KMS-11 (cell line): ENCODE measurements at regions not wholly inside any gene's neighbourhood (a gene's known extent, or its start where the extent isn't known, plus 50 kb on each side); places are given as distances from the start of the nearest gene placed in this dataset.

Source experiments
- H2AFZ ChIP-seq: fragments of 200-600 bp; sonication (generic); 2 replicates; pipeline ENCODE4 v1.6.1; 2016; ENCODE audit warnings: antibody characterized with exemption, mixed run types, low read depth
- H3K27ac ChIP-seq: fragments of 200-600 bp; sonication (generic); 2 replicates; pipeline ENCODE4 v1.6.1; 2016; ENCODE audit warnings: mild to moderate bottlenecking, mixed run types
- H3K27me3 ChIP-seq: fragments of 200-600 bp; sonication (generic); 2 replicates; pipeline ENCODE4 v1.6.1; 2017; ENCODE audit warnings: mild to moderate bottlenecking, low read depth, mixed run types, moderate library complexity; ENCODE audit not compliant: insufficient read depth
- H3K36me3 ChIP-seq: fragments of 200-600 bp; sonication (generic); 2 replicates; pipeline ENCODE4 v1.6.1; 2017; ENCODE audit warnings: mild to moderate bottlenecking, mixed run types; ENCODE audit not compliant: insufficient read depth
- H3K4me1 ChIP-seq: fragments of 200-600 bp; sonication (generic); 2 replicates; pipeline ENCODE4 v1.6.1; 2016; ENCODE audit warnings: mild to moderate bottlenecking, low read depth, mixed run types; ENCODE audit not compliant: poor library complexity, severe bottlenecking
- H3K4me2 ChIP-seq: fragments of 200-600 bp; sonication (generic); 2 replicates; pipeline ENCODE4 v1.7.0; 2016; ENCODE audit warnings: mild to moderate bottlenecking, mixed run types
- H3K4me3 ChIP-seq: fragments of 200-600 bp; sonication (generic); IDR thresholded peaks from 2 replicates; pipeline ENCODE4 v1.6.1; 2017; ENCODE audit warnings: low read depth, low read length, mixed read lengths; ENCODE audit not compliant: insufficient read depth
- H3K79me2 ChIP-seq: fragments of 200-600 bp; sonication (generic); 2 replicates; pipeline ENCODE4 v1.6.1; 2016; ENCODE audit warnings: low read depth, mixed run types; ENCODE audit not compliant: insufficient read depth
- H3K9ac ChIP-seq: fragments of 200-600 bp; sonication (generic); 2 replicates; pipeline ENCODE4 v1.6.1; 2016; ENCODE audit warnings: mild to moderate bottlenecking, mixed run types
- H4K20me1 ChIP-seq: fragments of 200-600 bp; sonication (generic); 2 replicates; pipeline ENCODE4 v1.6.1; 2016; ENCODE audit warnings: mild to moderate bottlenecking, mixed run types; ENCODE audit not compliant: insufficient read depth
- TF ChIP-seq, protein P1 (sequence below): fragments of 200-600 bp; sonication (generic); conservative IDR thresholded peaks from 2 replicates; pipeline ENCODE4 v1.6.1; 2017; ENCODE audit warnings: low read depth, mild to moderate bottlenecking, antibody characterized with exemption, low read length, moderate library complexity, mixed read lengths

DNA sequence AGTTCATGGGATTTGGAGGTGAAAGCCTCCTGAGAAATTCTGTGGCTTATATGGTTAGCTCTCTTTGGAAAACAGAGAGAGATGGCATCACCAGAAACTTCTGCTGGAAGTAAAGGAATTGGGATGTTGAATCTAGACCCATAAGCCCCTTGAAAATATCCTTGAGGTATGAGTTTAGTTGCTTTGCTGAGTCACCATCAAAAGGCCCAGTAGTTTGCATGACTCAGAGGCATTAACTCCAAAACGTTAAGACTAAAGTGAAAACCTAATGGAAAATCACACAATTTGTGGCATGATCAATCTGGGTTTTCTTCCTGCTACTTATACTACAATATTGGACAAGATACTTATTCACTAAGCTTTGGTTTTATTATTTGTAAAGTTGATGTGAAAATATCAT, 349.2 kb upstream of the SALL1 start:
- Histone ChIP-seq H4K20me1 (no peaks in the 10 kb centered on the region), H3K4me1 (no peaks in the 10 kb centered on the region), H3K79me2 (no peaks in the 10 kb centered on the region), H3K4me2 (no peak overlapping the region), H3K4me3 (no peak overlapping the region), H3K27me3 (no peaks in the 10 kb centered on the region), H3K36me3 (no peaks in the 10 kb centered on the region), H3K27ac (no peak overlapping the region), H3K9ac (no peak overlapping the region), H2AFZ (no peak overlapping the region)
- TF ChIP-seq, protein P1, sequence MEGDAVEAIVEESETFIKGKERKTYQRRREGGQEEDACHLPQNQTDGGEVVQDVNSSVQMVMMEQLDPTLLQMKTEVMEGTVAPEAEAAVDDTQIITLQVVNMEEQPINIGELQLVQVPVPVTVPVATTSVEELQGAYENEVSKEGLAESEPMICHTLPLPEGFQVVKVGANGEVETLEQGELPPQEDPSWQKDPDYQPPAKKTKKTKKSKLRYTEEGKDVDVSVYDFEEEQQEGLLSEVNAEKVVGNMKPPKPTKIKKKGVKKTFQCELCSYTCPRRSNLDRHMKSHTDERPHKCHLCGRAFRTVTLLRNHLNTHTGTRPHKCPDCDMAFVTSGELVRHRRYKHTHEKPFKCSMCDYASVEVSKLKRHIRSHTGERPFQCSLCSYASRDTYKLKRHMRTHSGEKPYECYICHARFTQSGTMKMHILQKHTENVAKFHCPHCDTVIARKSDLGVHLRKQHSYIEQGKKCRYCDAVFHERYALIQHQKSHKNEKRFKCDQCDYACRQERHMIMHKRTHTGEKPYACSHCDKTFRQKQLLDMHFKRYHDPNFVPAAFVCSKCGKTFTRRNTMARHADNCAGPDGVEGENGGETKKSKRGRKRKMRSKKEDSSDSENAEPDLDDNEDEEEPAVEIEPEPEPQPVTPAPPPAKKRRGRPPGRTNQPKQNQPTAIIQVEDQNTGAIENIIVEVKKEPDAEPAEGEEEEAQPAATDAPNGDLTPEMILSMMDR, result no peak

DNA sequence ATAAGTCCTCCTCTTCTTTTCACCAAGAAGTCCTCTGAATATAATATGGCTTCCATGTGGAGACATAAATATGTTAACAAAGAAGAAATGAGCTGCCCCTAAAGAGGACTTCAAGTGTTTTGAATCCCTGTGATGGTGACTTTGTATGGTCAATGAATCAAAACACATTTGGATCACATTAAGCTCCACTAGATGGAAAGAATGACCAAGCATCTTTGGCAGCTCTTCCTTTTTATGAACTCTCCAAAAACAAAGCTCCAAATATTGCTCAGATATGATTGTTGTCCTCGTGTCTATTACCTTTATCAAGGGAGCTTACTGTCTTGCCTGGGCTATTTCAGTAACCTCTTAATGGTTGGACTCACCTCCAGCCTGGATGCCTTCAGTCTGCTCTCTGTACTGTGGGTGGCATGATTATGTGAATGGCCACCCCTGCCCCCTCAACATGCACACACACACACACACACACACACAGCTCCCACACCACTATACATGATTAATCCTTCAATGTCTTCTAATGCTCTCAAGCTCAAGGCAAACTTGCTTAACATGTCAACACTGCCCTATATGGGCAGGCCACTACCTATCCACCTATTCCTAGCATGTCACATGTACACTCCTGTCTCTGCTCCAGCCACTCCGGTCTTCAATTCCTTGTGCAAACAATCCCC, 346.6 kb upstream of the SALL1 start:
- no peak overlapping the region for H3K4me2 ChIP-seq
- no peak overlapping the region for H3K27ac ChIP-seq
- H3K4me3 ChIP-seq, result no peak overlapping the region
- no peak overlapping the region for H3K9ac ChIP-seq
- no peaks in the 10 kb centered on the region for H4K20me1 ChIP-seq
- no peaks in the 10 kb centered on the region for H3K36me3 ChIP-seq
- no peaks in the 10 kb centered on the region for H3K4me1 ChIP-seq
- TF ChIP-seq, protein P1, result no peak
- H3K27me3 ChIP-seq, result no peaks in the 10 kb centered on the region
- no peaks in the 10 kb centered on the region for H3K79me2 ChIP-seq
- no peak overlapping the region for H2AFZ ChIP-seq

DNA sequence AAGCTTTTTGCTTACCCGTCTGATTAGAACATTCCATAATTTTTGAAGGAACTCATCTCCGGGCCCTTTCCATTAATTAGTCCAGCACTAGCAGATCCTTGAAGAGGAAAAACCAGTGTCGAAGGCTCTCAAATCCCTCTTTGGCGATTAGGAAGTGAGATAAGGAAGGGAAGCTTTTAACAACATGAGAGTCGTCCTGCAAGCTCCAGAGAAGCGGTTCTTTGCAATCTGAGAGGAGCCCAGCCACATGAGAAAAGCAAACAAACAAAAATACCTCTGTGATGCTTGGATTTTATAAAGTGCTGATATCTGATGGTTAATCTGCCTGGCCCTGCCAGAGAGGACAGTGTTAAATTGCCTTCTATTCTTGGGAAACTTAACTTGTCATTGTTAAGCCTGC, 339.8 kb upstream of the SALL1 start:
- no peak overlapping the region for H3K9ac ChIP-seq
- no peaks in the 10 kb centered on the region for H3K79me2 ChIP-seq
- H2AFZ ChIP-seq, result no peak overlapping the region
- H3K27ac ChIP-seq, result no peak overlapping the region
- no peaks in the 10 kb centered on the region for H3K36me3 ChIP-seq
- TF ChIP-seq, protein P1, result no peak
- H4K20me1 ChIP-seq, result no peaks in the 10 kb centered on the region
- no peaks in the 10 kb centered on the region for H3K27me3 ChIP-seq
- H3K4me1 ChIP-seq, result no peaks in the 10 kb centered on the region
- no peak overlapping the region for H3K4me2 ChIP-seq
- H3K4me3 ChIP-seq, result no peak overlapping the region

DNA sequence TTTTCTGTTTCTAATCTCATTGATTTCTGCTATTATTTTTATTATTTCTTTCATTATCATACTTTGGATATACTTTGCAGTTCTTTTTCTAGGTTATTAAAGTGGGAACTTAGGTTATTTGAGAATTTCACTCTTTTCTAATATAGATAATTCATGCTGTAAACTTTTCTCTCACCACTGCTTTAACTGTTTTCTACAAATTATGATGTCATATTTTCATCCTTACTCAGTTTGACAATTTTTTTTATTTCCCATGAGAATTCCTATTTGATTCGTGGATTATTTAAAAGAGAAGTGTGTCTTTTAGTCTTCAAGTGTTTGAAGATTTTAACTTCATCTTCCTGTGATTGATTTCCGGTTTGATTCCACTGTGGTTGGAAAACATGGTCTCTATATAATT, 336.8 kb upstream of the SALL1 start:
- Histone ChIP-seq H3K79me2 (no peaks in the 10 kb centered on the region), H4K20me1 (no peaks in the 10 kb centered on the region), H3K4me3 (no peak overlapping the region), H3K27ac (no peak overlapping the region), H3K9ac (no peak overlapping the region), H3K4me2 (no peak overlapping the region), H3K4me1 (no peaks in the 10 kb centered on the region), H3K27me3 (no peaks in the 10 kb centered on the region), H3K36me3 (no peaks in the 10 kb centered on the region), H2AFZ (no peak overlapping the region)
- TF ChIP-seq, protein P1, result no peak
